Eye (tissue), 1 donor: ENCODE measurements at regions not wholly inside any gene's neighbourhood (a gene's known extent, or its start where the extent isn't known, plus 50 kb on each side); places are given as distances from the start of the nearest gene placed in this dataset.
A peak's percentile ranks its signal among the peaks of the same experiment; 100 is the strongest.

Source experiments
- DNase-seq: peaks from one replicate; pipeline ENCODE4 v3.0.0-alpha.2; 2015

DNA sequence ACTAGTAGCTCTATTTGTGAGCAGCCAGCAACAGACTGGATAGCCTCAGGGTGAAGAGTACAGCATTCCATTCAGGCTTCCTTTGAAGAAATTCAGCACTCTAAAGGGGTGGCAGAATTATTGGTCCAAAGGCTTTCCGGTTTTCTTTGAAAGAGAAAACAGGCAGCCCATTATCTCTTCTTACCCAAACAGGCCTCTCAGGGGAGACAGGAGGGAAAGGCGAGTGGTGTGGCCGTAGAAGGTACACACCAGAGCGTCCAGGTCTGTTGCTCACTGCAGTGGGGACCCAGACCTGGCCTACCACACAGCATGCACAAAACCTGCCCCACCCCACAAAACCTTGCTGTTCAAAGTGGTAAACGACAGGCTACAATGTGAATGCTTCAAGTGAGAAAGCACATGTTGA is 83.3 kb downstream of the ZNF608 start:
- peak; percentile 63 for DNase-seq

- DNase-seq: peak; percentile 87
These were observed 84.2 kb downstream of the ZNF608 start for GRCh38 chr5:124662181-124662781.

- DNase-seq: peak; percentile 93
These were observed 84.9 kb downstream of the ZNF608 start for GRCh38 chr5:124661317-124662141.

GRCh38 chr5:124660229-124661093 is 86.0 kb downstream of the ZNF608 start:
- DNase-seq: no peak

GRCh38 chr5:124659798-124660197 is 86.6 kb downstream of the ZNF608 start:
- DNase-seq: peak; percentile 69

- no peak for DNase-seq
These were observed 87.4 kb downstream of the ZNF608 start for GRCh38 chr5:124658867-124659557.

GRCh38 chr5:124655921-124656511 is 90.4 kb downstream of the ZNF608 start:
- peak; percentile 70 for DNase-seq

GRCh38 chr5:124655251-124655917 is 91.1 kb downstream of the ZNF608 start:
- DNase-seq: peak; percentile 78

- DNase-seq: no peak
These were observed 92.0 kb downstream of the ZNF608 start for GRCh38 chr5:124654418-124654817.

DNA sequence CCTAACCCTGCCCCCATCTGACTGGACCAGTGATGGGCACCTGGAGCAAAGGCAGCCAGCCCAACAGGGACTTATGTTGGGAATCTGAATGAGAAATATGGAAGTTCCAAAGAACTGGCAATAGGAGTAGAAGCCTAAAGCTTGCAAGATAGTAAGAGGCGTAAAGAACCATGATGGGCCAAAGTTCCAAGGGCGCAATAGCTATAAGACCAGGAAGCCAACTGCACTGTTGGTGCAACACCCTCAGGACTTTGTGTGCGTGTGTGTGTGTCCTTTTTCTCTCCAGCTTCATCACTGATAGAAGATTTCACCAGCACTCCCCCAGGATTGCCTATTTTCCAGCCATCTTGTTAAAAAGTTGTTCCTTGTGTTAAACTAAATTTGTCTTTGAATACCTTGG is 92.8 kb downstream of the ZNF608 start:
- DNase-seq: no peak

GRCh38 chr5:124652892-124653441 is 93.5 kb downstream of the ZNF608 start:
- no peak for DNase-seq

DNA sequence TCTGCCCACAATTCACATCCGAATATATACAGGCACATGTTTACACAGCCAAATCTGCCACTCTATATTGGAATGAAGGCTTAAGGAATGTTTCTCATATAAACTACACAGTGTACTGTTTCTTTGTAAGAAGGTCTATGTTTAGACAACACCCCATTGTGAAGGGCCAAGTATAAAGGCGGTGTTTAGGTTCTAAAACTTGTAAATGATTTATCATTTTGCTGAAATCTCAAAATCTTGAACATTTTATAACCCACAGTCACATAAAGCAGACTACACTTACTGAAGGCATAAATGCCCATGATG is 94.0 kb downstream of the ZNF608 start:
- DNase-seq: no peak

GRCh38 chr5:124651663-124652513 is 94.6 kb downstream of the ZNF608 start:
- peak; percentile 93 for DNase-seq

DNA sequence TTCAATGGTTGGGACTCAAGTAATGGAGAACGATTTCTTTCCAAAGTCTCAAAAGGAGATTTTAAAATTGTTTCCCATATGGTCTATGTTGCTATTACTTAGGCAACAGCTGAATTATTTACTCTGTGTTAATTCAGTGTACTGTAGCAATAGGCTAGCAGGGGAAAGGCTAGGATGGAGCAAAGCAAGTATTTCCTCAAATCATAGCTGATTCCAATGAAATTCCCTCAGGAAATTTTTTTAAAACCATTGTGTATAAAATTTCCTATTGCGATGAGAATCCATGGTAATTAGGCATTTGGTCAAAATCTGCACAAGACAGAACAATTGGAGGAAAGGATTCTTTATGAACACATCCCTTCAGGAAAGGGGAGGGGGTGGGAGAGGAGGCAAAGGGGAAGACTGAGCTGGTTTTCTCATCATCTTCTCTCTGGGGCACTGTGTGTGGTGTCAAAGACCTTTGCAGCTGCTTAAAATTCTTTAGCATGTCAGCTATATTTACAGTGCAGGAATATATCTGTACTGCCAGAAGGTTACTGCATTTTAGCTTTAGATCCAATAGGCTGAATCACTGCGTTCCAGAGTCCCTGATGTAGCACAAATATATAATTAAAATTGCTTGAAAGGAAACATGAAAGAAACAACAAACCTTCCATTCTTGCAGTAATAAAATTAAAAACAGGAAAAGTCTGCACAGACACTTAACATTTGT is 95.3 kb downstream of the ZNF608 start:
- DNase-seq: peak; percentile 84

GRCh38 chr5:124650147-124650561 is 96.3 kb downstream of the ZNF608 start:
- peak; percentile 62 for DNase-seq

GRCh38 chr5:124649491-124650146 is 96.8 kb downstream of the ZNF608 start:
- DNase-seq: peak; percentile 83

- DNase-seq: no peak
These were observed 97.5 kb downstream of the ZNF608 start for GRCh38 chr5:124648902-124649467.

DNA sequence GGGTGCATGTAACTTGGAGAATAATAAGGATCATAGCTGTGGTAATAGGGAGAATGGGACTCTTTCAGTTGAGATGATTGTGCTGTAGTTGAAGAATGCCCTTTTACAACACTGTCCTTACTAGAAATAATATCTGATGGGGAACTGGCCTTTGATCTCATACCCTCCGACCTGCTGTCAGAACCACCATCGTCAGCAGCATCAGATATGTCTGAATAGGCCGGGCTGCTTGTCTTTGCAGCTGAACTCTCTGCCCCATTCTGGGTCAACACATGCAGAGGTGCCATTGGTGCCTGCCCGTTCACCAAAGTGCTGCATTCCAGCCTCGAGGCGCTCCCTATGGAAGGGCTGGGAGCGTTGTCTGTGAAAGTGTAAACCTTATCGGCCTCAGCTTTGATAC is 99.1 kb downstream of the ZNF608 start:
- no peak for DNase-seq

DNA sequence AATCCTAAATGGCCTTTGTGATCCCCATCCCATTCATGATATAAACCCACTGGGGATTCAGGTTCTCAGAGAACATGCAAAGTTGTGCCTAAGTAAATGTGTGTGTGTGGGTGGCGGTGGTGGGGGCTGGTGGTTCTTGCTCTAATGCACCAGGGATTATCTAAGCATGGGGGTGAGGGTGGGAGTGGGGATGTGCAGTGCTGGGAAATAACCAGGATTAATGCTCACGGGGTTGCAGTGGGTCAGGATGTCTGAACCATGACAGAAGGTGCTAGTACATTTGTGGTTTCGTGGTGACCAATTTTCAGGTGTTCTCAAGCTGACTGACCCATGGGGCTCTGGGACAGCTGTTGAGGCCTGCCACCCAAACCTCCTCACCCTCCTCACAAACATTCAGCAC is 101.0 kb downstream of the ZNF608 start:
- no peak for DNase-seq
